Loucy (cell line): ENCODE measurements at regions not wholly inside any gene's neighbourhood (a gene's known extent, or its start where the extent isn't known, plus 50 kb on each side); places are given as distances from the start of the nearest gene placed in this dataset.

Source experiments
- EZH2phosphoT487 ChIP-seq: fragments of 200-600 bp; IDR thresholded peaks from 2 replicates; pipeline ENCODE4 v1.6.1; 2018; ENCODE audit warnings: antibody characterized with exemption, mild to moderate bottlenecking, moderate library complexity, borderline replicate concordance
- TF ChIP-seq, protein P1 (sequence below): fragments of 200-600 bp; sonication (generic); conservative IDR thresholded peaks from 2 replicates; pipeline ENCODE4 v1.5.1; 2014; ENCODE audit warnings: mild to moderate bottlenecking, antibody characterized with exemption, low read length

DNA sequence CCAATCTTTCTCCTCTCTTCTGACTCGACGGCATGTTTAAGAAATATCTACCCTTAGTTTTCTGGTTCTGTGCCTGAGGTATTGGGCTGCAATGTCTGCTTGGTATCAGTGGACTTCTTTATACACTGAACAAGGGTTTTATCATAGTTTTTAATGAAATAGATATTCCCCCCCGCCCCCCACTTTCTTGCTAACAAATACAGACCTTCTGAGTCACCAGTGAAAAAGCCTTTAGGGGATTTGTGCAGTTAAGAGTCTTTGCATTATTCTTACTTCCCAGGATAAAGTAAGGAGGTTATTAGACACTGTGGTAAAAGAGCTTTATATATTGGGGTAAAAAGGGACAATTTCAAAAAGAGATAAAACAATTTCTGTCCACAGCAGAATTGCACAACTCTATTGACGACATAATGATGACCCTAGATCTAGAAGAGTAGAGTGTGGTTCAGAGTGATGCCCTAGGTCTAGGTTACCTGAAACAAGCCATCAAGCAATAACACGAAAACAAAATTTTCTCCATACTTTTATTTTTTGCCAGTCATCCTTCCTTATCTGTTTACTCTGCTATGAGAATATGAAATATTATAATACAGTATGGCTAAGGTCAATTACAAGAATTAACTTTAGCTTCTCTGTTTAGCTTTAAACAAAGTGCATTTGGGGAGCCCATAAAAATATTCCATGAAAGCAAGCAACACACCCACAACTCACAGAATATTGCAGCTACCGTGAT is 110.7 kb downstream of the PLK2 start:
- TF ChIP-seq, protein P1, sequence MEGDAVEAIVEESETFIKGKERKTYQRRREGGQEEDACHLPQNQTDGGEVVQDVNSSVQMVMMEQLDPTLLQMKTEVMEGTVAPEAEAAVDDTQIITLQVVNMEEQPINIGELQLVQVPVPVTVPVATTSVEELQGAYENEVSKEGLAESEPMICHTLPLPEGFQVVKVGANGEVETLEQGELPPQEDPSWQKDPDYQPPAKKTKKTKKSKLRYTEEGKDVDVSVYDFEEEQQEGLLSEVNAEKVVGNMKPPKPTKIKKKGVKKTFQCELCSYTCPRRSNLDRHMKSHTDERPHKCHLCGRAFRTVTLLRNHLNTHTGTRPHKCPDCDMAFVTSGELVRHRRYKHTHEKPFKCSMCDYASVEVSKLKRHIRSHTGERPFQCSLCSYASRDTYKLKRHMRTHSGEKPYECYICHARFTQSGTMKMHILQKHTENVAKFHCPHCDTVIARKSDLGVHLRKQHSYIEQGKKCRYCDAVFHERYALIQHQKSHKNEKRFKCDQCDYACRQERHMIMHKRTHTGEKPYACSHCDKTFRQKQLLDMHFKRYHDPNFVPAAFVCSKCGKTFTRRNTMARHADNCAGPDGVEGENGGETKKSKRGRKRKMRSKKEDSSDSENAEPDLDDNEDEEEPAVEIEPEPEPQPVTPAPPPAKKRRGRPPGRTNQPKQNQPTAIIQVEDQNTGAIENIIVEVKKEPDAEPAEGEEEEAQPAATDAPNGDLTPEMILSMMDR, result no peak
- no peak for TF ChIP-seq EZH2phosphoT487
